CD4-positive, alpha-beta T cell treated with Interleukin-4 for 1 hour (primary cell): ENCODE measurements at regions not wholly inside any gene's neighbourhood (a gene's known extent, or its start where the extent isn't known, plus 50 kb on each side); places are given as distances from the start of the nearest gene placed in this dataset.

Experiments used
- DNase-seq, 2 donors: peaks; one replicate each; pipeline ENCODE4 v3.0.0-alpha.2; 2020 to 2022

GRCh38 chr22:26974914-26975803 lies 317.8 kb downstream of the MIAT start:
- DNase-seq, result no peak

- DNase-seq, result no peak
These were observed 318.5 kb downstream of the MIAT start for GRCh38 chr22:26975865-26976264.

- DNase-seq, result no peak
These were observed 320.5 kb downstream of the MIAT start for GRCh38 chr22:26977741-26978376.

GRCh38 chr22:26979294-26979693 lies 321.9 kb downstream of the MIAT start:
- no peak for DNase-seq

- DNase-seq, result no peak
These were observed 323.7 kb downstream of the MIAT start for GRCh38 chr22:26981111-26981510.

GRCh38 chr22:26981541-26981940 lies 324.2 kb downstream of the MIAT start:
- DNase-seq, result no peak

- DNase-seq, result no peak
These were observed 325.9 kb downstream of the MIAT start for GRCh38 chr22:26983311-26983710.

GRCh38 chr22:26985206-26985605 lies 327.8 kb downstream of the MIAT start:
- DNase-seq, result no peak

GRCh38 chr22:26985931-26986782 lies 328.8 kb downstream of the MIAT start:
- no peak for DNase-seq

- DNase-seq, result no peak
These were observed 329.5 kb downstream of the MIAT start for GRCh38 chr22:26986884-26987283.

GRCh38 chr22:26990503-26991189 lies 333.3 kb downstream of the MIAT start:
- no peak for DNase-seq

- DNase-seq, result no peak
These were observed 335.2 kb downstream of the MIAT start for GRCh38 chr22:26992556-26992955.

- DNase-seq, result no peak
These were observed 336.5 kb downstream of the MIAT start for GRCh38 chr22:26993886-26994285.

GRCh38 chr22:26994801-26995200 lies 337.4 kb downstream of the MIAT start:
- DNase-seq, result no peak

GRCh38 chr22:26995235-26995634 lies 337.8 kb downstream of the MIAT start:
- no peak for DNase-seq

- DNase-seq, result no peak
These were observed 338.8 kb downstream of the MIAT start for GRCh38 chr22:26996154-26996553.

GRCh38 chr22:26998129-26998528 lies 340.7 kb downstream of the MIAT start:
- no peak for DNase-seq

- no peak for DNase-seq
These were observed 341.3 kb downstream of the MIAT start for GRCh38 chr22:26998716-26999115.

GRCh38 chr22:27003297-27003696 lies 345.9 kb downstream of the MIAT start:
- DNase-seq, result no peak

GRCh38 chr22:27004434-27004833 lies 347.0 kb downstream of the MIAT start:
- DNase-seq, result no peak

- no peak for DNase-seq
These were observed 351.1 kb downstream of the MIAT start for GRCh38 chr22:27008454-27008853.

- DNase-seq, result no peak
These were observed 353.7 kb downstream of the MIAT start for GRCh38 chr22:27011133-27011532.

- DNase-seq, result no peak
These were observed 354.3 kb downstream of the MIAT start for GRCh38 chr22:27011717-27012116.
